Spleen (tissue), 11 donors: ENCODE measurements at regions not wholly inside any gene's neighbourhood (a gene's known extent, or its start where the extent isn't known, plus 50 kb on each side); places are given as distances from the start of the nearest gene placed in this dataset.
"Not testable (repeated sequence)": the region's sequence is repeated elsewhere in the genome, so short reads cannot be mapped to it uniquely, and the experiment has no call there.

Experiments
- DNase-seq: peaks from one replicate; pipeline ENCODE4 v3.0.0-alpha.2; 2020
- H3K27ac ChIP-seq, 8 donors: fragments of 200-600 bp; sonication (generic) in 7 of 8; 1 replicate in 4 of 8; 2 replicates in 4 of 8; pipeline versions ENCODE4 v1.5.0 to v1.8.0; 2016 to 2021; ENCODE audit warnings: inconsistent platforms in 4 of 8, mild to moderate bottlenecking in 4 of 8, moderate library complexity in 1 of 8
- H3K27me3 ChIP-seq, 7 donors: fragments of 200-600 bp; sonication (generic) in 6 of 7; replicated peaks in 1 of 7; 1 replicate in 4 of 7; 2 replicates in 3 of 7; pipeline versions ENCODE4 v1.5.0 to v1.8.0; 2016 to 2021; ENCODE audit warnings: inconsistent platforms in 3 of 7, mild to moderate bottlenecking in 1 of 7
- H3K36me3 ChIP-seq, 6 donors: fragments of 200-600 bp; sonication (generic) in 5 of 6; 1 replicate in 4 of 6; 2 replicates in 2 of 6; pipeline versions ENCODE4 v1.5.0 to v1.8.0; 2016 to 2021; ENCODE audit warnings: inconsistent platforms in 2 of 6
- H3K4me1 ChIP-seq, 6 donors: fragments of 200-600 bp; sonication (generic) in 5 of 6; 1 replicate in 3 of 6; 2 replicates in 3 of 6; pipeline versions ENCODE4 v1.5.0 to v1.8.0; 2016 to 2021; ENCODE audit warnings: inconsistent platforms in 3 of 6
- H3K4me3 ChIP-seq, 8 donors: fragments of 200-600 bp; sonication (generic) in 7 of 8; 1 replicate in 4 of 8; 2 replicates in 4 of 8; pipeline versions ENCODE4 v1.5.0 to v1.8.0; 2016 to 2021; ENCODE audit warnings: inconsistent platforms in 4 of 8, mild to moderate bottlenecking in 4 of 8, moderate library complexity in 2 of 8
- H3K9me3 ChIP-seq, 8 donors: fragments of 200-600 bp; sonication (generic) in 7 of 8; 1 replicate in 4 of 8; 2 replicates in 4 of 8; pipeline versions ENCODE4 v1.5.0 to v1.8.0; 2016 to 2021; ENCODE audit warnings: inconsistent platforms in 4 of 8
- POLR2A ChIP-seq, 3 donors: fragments of 450-650 bp; IDR thresholded peaks; one replicate each; pipeline ENCODE4 v1.5.1; 2017; ENCODE audit warnings: antibody characterized with exemption in 3 of 3, mild to moderate bottlenecking in 1 of 3
- POLR2AphosphoS5 ChIP-seq, 3 donors: sonication (generic); formaldehyde crosslinking; IDR thresholded peaks; one replicate each; pipeline ENCODE4 v1.5.1; 2017; ENCODE audit warnings: antibody characterized with exemption in 3 of 3
- WGBS, 5 donors: extraction: QIAGEN DNeasy Blood & Tissue Kit in 3 of 5; methylation state at CpG; one replicate each; pipeline versions ENCODE4 v1.1.5 to v1.1.7; 2013 to 2018; 5-methylcytosine and 5-hydroxymethylcytosine counted together
- intact Hi-C: fragments of 100-400 bp; cut with DNase I; formaldehyde crosslinking; loops from one replicate; pipeline ENCODE4 v1.15.0; 2023; ENCODE audit warnings: low total_unique reads
- TF ChIP-seq, protein P1 (sequence below), 11 experiments: fragments of 200-600 bp in 7 of 11; fragments of 450-650 bp in 4 of 11; sonication (generic) in 4 of 11; IDR thresholded peaks in 8 of 11; conservative IDR thresholded peaks in 3 of 11; 1 replicate in 7 of 11; 2 replicates in 4 of 11; pipeline versions ENCODE4 v1.4.0 to v1.8.0; 2016 to 2021; ENCODE audit warnings: antibody characterized with exemption in 11 of 11, inconsistent platforms in 4 of 11, mild to moderate bottlenecking in 1 of 11
- donor health status: healthy with polysubstance abuse.
- donor health status: DM: no; HTN: no; CAD: no; lungs with moderate emphysema.
- donor health status: DM: no; HTN: no; CAD: no.
- donor health status: Bipolar disorder and iron deficiency.
- donor health status: healthy.
- donor health status: DM: no; HTN: no; CAD: no.
- donor health status: DM: yes; HTN: yes; CAD: no.

DNA sequence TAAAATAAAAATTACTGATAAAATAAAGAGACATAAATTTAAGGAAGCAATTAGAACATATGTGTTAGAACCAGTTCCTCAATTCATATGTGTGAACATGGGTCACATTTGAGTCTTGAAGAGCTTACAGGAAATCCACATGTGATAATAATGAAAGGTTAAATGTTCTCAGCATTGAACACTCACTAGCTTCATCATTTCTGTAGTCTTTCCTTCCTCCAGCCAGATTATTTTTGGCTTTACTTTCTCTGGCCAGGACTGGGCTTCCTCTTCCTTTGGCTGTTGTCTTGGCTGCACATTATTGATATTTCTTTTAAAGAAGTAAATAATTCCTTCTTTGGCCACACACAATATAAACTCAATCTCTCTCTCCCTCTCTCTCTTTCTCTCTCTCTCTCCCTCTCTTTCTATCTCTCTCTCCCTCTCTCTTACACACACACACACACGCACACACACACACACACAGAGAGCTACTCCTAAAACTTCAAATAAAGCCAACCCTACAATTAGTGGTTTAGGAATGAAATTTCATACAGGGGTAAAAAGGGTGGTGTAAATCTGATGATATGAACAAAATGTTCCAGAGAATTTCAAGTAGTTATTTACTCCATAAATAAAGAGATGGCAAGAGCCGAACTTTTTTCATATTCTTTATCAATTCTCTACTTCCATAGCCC is 171.2 kb downstream of the REEP3 start:
- TF ChIP-seq POLR2AphosphoS5 (IDR thresholded peaks at IDR 0.05) (no peak), POLR2A (IDR thresholded peaks at IDR 0.05) (no peak)
- TF ChIP-seq, protein P1, sequence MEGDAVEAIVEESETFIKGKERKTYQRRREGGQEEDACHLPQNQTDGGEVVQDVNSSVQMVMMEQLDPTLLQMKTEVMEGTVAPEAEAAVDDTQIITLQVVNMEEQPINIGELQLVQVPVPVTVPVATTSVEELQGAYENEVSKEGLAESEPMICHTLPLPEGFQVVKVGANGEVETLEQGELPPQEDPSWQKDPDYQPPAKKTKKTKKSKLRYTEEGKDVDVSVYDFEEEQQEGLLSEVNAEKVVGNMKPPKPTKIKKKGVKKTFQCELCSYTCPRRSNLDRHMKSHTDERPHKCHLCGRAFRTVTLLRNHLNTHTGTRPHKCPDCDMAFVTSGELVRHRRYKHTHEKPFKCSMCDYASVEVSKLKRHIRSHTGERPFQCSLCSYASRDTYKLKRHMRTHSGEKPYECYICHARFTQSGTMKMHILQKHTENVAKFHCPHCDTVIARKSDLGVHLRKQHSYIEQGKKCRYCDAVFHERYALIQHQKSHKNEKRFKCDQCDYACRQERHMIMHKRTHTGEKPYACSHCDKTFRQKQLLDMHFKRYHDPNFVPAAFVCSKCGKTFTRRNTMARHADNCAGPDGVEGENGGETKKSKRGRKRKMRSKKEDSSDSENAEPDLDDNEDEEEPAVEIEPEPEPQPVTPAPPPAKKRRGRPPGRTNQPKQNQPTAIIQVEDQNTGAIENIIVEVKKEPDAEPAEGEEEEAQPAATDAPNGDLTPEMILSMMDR (IDR thresholded peaks at IDR 0.05 in 8 of 11, conservative IDR thresholded peaks at IDR 0.05 in 3 of 11) = no peak
- 71 to 93% (median 78%) methylated on average over 2 of the region's 2 CpGs for WGBS, 5 donors
- peak overlapping the region in 6 of 8 donors; percentile 1 to 45 (median 30) for H3K27ac ChIP-seq

GRCh38 chr10:63693021-63693420 is 171.8 kb downstream of the REEP3 start:
- Histone ChIP-seq H3K27ac (peak overlapping the region in 2 of 8 donors; percentile 43 to 45), H3K4me1 (peaks cover 0 to 20% (median 10%) of the 10 kb centered on the region in 6 donors)
- 71 to 88% (median 82%) methylated on average over 1 of the region's 1 CpG for WGBS, 5 donors
- H3K27me3 ChIP-seq, H3K9me3 ChIP-seq, intact Hi-C loops, H3K4me3 ChIP-seq, H3K36me3 ChIP-seq, DNase-seq: not testable (repeated sequence)

More for the DNA sequence above, 171.2 kb downstream of the REEP3 start:
- Histone ChIP-seq H3K36me3 (no peaks in the 10 kb centered on the region), H3K4me1 (peaks cover 0 to 18% (median 8%) of the 10 kb centered on the region in 6 donors), H3K4me3 (no peak overlapping the region), H3K27me3 (no peaks in the 10 kb centered on the region), H3K9me3 (no peaks in the 10 kb centered on the region)
- intact Hi-C loops = no loop called here
- no peak for DNase-seq

- intact Hi-C loops = no loop called here
- WGBS, 5 donors = 83 to 98% (median 91%) methylated on average over 3 of the region's 3 CpGs
- TF ChIP-seq, protein P1 (IDR thresholded peaks at IDR 0.05 in 8 of 11, conservative IDR thresholded peaks at IDR 0.05 in 3 of 11) = no peak
- TF ChIP-seq POLR2A (IDR thresholded peaks at IDR 0.05) (no peak), POLR2AphosphoS5 (IDR thresholded peaks at IDR 0.05) (no peak)
Observed at GRCh38 chr10:63696205-63696604, 175.0 kb downstream of the REEP3 start.

DNA sequence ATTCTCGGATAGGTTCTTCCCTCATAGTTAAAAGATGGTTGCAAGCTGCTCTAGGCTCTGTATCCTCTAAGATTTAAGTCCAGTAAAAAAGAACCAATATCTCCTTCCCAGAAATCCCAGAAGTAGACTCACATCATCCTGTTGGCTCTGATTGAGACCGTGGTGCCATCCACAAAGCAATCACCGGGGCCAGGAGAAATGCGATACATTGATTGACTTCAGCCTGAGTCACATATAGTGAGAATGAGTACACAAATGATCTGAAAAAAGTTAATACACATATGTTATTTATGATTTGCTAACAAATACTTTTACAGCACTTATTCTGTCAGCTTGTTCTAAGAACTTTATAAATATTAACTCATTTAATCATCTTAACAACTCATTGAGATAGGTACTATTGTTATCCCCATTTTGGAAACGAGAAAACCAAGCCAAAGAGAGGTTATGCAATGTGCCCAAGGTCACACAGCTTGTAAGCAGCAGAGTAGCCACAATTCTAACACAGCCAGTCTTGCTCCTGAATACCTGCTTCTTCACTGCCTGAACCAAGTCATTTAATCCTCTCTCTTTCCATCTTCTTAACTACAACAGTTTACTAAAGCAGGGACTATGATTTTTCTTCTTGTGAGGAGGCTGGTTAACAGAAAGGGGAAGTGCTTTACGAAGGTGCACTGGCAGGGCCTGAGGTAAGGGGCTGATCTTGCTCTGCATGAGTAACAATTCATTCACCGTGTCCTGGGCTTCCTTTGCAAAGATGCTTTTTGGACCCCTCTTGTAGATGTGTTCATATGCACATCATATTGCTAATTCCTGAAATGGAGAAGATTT is 177.0 kb downstream of the REEP3 start:
- DNase-seq = no peak
- Histone ChIP-seq H3K27ac (peak overlapping the region in 1 of 8 donors; percentile 28), H3K36me3 (no peaks in the 10 kb centered on the region), H3K4me3 (no peak overlapping the region), H3K27me3 (no peaks in the 10 kb centered on the region), H3K4me1 (peaks cover 20 to 55% (median 40%) of the 10 kb centered on the region in 6 donors), H3K9me3 (no peaks in the 10 kb centered on the region)
- WGBS, 5 donors = 68 to 76% (median 72%) methylated on average over 7 of the region's 7 CpGs
- intact Hi-C loops = no loop called here
- no peak for TF ChIP-seq POLR2AphosphoS5 (IDR thresholded peaks at IDR 0.05)
- TF ChIP-seq, protein P1 (IDR thresholded peaks at IDR 0.05 in 8 of 11, conservative IDR thresholded peaks at IDR 0.05 in 3 of 11) = no peak
- TF ChIP-seq POLR2A (IDR thresholded peaks at IDR 0.05) = no peak

More at GRCh38 chr10:63696205-63696604, 175.0 kb downstream of the REEP3 start:
- DNase-seq = no peak
- Histone ChIP-seq H3K4me3 (no peak overlapping the region), H3K27ac (no peak overlapping the region), H3K27me3 (no peaks in the 10 kb centered on the region), H3K4me1 (peaks cover 20 to 52% (median 37%) of the 10 kb centered on the region in 6 donors), H3K9me3 (no peaks in the 10 kb centered on the region), H3K36me3 (no peaks in the 10 kb centered on the region)
